ENCODE measurements at regions not wholly inside any gene's neighbourhood (a gene's known extent, or its start where the extent isn't known, plus 50 kb on each side); places are given as distances from the start of the nearest gene placed in this dataset.

DNA sequence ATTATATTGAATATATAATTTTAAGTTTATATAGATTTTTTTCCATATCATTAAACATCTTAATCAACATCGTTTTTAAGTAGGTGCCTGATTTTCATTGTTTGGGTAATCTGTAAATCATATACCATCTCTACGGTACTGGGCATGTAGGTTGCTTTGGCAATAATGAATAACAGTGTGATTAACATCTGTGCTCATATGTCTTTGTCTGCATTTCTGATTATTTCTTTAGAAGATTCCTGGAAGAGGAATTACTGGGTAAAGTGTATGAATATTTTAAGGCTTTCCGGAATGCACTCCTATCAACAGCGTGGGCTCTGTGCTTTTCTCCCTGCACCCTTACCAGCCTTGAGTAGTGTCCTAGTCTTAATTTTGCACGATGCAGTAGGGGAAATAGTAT is 119.8 kb upstream of the LIPC start:
- no peak overlapping the region for H3K4me3 ChIP-seq (ENCODE audit: low read depth, low read length, poor library complexity, severe bottlenecking)
- H3K79me2 ChIP-seq (ENCODE audit: insufficient read depth, low read length): no peaks in the 10 kb centered on the region
- no peak overlapping the region for H3K9ac ChIP-seq (ENCODE audit: low read length)
- peaks cover 30% of the 10 kb centered on the region for H3K4me1 ChIP-seq (ENCODE audit: insufficient read depth, low read length, severe bottlenecking)
- H3K9me2 ChIP-seq (ENCODE audit: low read depth, low read length): no peaks in the 10 kb centered on the region
- H3K27me3 ChIP-seq (ENCODE audit: insufficient read depth, low read length): no peaks in the 10 kb centered on the region
- no peak overlapping the region for H2AFZ ChIP-seq (ENCODE audit: low read length)
- no peaks in the 10 kb centered on the region for H3K9me3 ChIP-seq (ENCODE audit: low read length)
- no peak overlapping the region for H3K27ac ChIP-seq (ENCODE audit: low read depth, low read length, poor library complexity, severe bottlenecking)
- H3K36me3 ChIP-seq (ENCODE audit: insufficient read depth, low read length): no peaks in the 10 kb centered on the region
- no peaks in the 10 kb centered on the region for H4K20me1 ChIP-seq (ENCODE audit: insufficient read depth, low read length)
- H3F3A ChIP-seq (ENCODE audit: insufficient read depth, low read length): no peaks in the 10 kb centered on the region
- TF ChIP-seq EZH2 (IDR thresholded peaks at IDR 0.05; ENCODE audit: borderline replicate concordance, low read length): no peak
- TF ChIP-seq, protein P1, sequence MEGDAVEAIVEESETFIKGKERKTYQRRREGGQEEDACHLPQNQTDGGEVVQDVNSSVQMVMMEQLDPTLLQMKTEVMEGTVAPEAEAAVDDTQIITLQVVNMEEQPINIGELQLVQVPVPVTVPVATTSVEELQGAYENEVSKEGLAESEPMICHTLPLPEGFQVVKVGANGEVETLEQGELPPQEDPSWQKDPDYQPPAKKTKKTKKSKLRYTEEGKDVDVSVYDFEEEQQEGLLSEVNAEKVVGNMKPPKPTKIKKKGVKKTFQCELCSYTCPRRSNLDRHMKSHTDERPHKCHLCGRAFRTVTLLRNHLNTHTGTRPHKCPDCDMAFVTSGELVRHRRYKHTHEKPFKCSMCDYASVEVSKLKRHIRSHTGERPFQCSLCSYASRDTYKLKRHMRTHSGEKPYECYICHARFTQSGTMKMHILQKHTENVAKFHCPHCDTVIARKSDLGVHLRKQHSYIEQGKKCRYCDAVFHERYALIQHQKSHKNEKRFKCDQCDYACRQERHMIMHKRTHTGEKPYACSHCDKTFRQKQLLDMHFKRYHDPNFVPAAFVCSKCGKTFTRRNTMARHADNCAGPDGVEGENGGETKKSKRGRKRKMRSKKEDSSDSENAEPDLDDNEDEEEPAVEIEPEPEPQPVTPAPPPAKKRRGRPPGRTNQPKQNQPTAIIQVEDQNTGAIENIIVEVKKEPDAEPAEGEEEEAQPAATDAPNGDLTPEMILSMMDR (IDR thresholded peaks at IDR 0.05; ENCODE audit: low read length): no peak
- no peak overlapping the region for H3K4me2 ChIP-seq (ENCODE audit: low read length)

DNA sequence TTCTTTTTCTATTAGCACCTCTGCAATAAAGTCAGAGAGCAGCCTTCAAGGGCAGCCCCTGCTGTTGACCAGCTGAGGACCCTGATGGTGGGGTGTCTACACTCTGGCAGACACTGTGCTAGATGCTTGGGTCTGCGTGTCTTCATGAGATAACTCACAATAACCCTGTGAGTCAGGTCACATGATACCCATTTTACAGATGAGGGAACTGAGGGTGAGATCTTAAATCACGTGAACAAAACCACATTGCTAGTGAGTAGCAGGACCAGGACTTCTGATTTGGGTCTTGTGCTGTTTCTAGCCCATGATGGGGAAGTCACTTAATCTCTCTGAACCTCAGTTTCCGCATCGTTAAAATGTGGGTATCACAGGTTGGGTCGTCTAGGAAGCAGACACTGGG is 118.5 kb upstream of the LIPC start:
- Histone ChIP-seq H3K27me3 (ENCODE audit: insufficient read depth, low read length) (no peaks in the 10 kb centered on the region), H3K36me3 (ENCODE audit: insufficient read depth, low read length) (no peaks in the 10 kb centered on the region), H3K4me1 (ENCODE audit: insufficient read depth, low read length, severe bottlenecking) (peaks cover 21% of the 10 kb centered on the region), H3K79me2 (ENCODE audit: insufficient read depth, low read length) (no peaks in the 10 kb centered on the region), H3K4me3 (ENCODE audit: low read depth, low read length, poor library complexity, severe bottlenecking) (no peak overlapping the region), H4K20me1 (ENCODE audit: insufficient read depth, low read length) (no peaks in the 10 kb centered on the region), H3K4me2 (ENCODE audit: low read length) (no peak overlapping the region), H3F3A (ENCODE audit: insufficient read depth, low read length) (no peaks in the 10 kb centered on the region), H3K27ac (ENCODE audit: low read depth, low read length, poor library complexity, severe bottlenecking) (no peak overlapping the region), H2AFZ (ENCODE audit: low read length) (no peak overlapping the region), H3K9me3 (ENCODE audit: low read length) (no peaks in the 10 kb centered on the region), H3K9me2 (ENCODE audit: low read depth, low read length) (no peaks in the 10 kb centered on the region), H3K9ac (ENCODE audit: low read length) (no peak overlapping the region)
- TF ChIP-seq, protein P1 (IDR thresholded peaks at IDR 0.05; ENCODE audit: low read length): no peak
- no peak for TF ChIP-seq EZH2 (IDR thresholded peaks at IDR 0.05; ENCODE audit: borderline replicate concordance, low read length)

DNA sequence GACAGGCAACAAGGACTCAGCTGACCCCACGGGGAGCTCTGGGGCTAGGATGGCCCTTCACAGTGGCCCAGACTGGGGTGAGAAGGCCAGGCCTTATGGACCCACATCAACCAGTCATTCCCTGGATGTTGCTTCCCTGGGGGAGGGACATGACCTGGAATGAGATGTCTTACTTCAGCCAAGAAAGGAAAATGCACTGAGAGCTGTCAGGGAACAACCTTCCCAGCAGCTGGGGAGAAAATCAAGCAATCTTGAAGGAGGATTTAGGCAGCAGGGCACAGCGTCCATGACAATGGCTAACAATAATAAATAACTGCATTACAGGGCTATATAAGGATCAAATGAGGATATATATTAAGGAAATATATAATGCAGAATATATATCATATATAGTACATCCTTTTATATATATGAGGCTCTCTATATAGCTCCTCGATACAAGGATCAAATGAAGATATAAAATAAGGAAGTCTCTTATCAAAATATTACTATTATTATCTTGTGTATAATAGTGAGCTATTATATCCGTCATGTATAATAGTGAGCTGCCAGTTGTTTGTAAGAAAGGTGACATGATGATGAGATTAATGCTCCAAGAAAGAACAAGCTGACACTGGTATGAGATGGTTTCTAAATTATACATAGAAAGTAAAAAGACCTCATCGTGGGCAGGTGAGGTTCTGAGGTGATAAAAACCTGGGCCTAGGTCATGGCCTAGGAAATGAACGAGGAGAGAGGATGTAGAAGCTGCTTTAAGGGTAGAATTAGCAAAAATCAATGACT is 117.8 kb upstream of the LIPC start:
- Histone ChIP-seq H4K20me1 (ENCODE audit: insufficient read depth, low read length) (no peaks in the 10 kb centered on the region), H2AFZ (ENCODE audit: low read length) (no peak overlapping the region), H3K9me3 (ENCODE audit: low read length) (no peaks in the 10 kb centered on the region), H3K4me3 (ENCODE audit: low read depth, low read length, poor library complexity, severe bottlenecking) (no peak overlapping the region), H3K9me2 (ENCODE audit: low read depth, low read length) (no peaks in the 10 kb centered on the region), H3F3A (ENCODE audit: insufficient read depth, low read length) (no peaks in the 10 kb centered on the region), H3K27me3 (ENCODE audit: insufficient read depth, low read length) (no peaks in the 10 kb centered on the region), H3K36me3 (ENCODE audit: insufficient read depth, low read length) (no peaks in the 10 kb centered on the region), H3K4me1 (ENCODE audit: insufficient read depth, low read length, severe bottlenecking) (peaks cover 21% of the 10 kb centered on the region), H3K9ac (ENCODE audit: low read length) (no peak overlapping the region), H3K27ac (ENCODE audit: low read depth, low read length, poor library complexity, severe bottlenecking) (no peak overlapping the region), H3K79me2 (ENCODE audit: insufficient read depth, low read length) (no peaks in the 10 kb centered on the region), H3K4me2 (ENCODE audit: low read length) (no peak overlapping the region)
- no peak for TF ChIP-seq EZH2 (IDR thresholded peaks at IDR 0.05; ENCODE audit: borderline replicate concordance, low read length)
- TF ChIP-seq, protein P1 (IDR thresholded peaks at IDR 0.05; ENCODE audit: low read length): no peak
